IMR-90 (cell line): ENCODE measurements at regions not wholly inside any gene's neighbourhood (a gene's known extent, or its start where the extent isn't known, plus 50 kb on each side); places are given as distances from the start of the nearest gene placed in this dataset.
"Not testable (repeated sequence)": the region's sequence is repeated elsewhere in the genome, so short reads cannot be mapped to it uniquely, and the experiment has no call there.

ENCODE experiments used
- ATAC-seq: fragments of 200-7000 bp; cut with Tn5 transposase; 2 replicates; pipeline ENCODE4 v1.9.1; 2020; ENCODE audit warnings: low read depth, mild to moderate bottlenecking, moderate library complexity
- BruUV-seq: library from RNA; stranded (reverse); fragments of 400-500 nt; replicated peaks from 2 replicates; lab custom pipeline; 2021; lab: Mats Ljungman, UMichigan
- CTCF ChIA-PET: fragments of 300-600 bp; formaldehyde crosslinking; extraction: SDS; loops from one replicate; lab custom pipeline; 2021; ENCODE audit warnings: antibody characterized with exemption; lab: Yijun Ruan, JAX
- POLR2A ChIA-PET: fragments of 300-600 bp; sonication (Branson Sonifier 250); formaldehyde crosslinking; loops from one replicate; lab custom pipeline; 2022; ENCODE audit warnings: antibody characterized with exemption; ENCODE audit not compliant: unreplicated experiment; lab: Charles Lee
- DNase-seq: peaks from one replicate; pipeline ENCODE4 v3.0.0; 2013
- H2AFZ ChIP-seq: replicated peaks from 2 replicates; pipeline ENCODE3; 2013; ENCODE audit warnings: low read length, mild to moderate bottlenecking; ENCODE audit not compliant: poor library complexity
- H2AK5ac ChIP-seq: 2 replicates; pipeline ENCODE4 v1.6.1; 2013; ENCODE audit warnings: low read depth, low read length, inconsistent platforms
- H2AK9ac ChIP-seq: replicated peaks from 2 replicates; pipeline ENCODE3; 2013; ENCODE audit warnings: mild to moderate bottlenecking, low read depth, low read length, moderate library complexity; ENCODE audit not compliant: poor library complexity
- H2BK120ac ChIP-seq: 2 replicates; pipeline ENCODE4 v1.6.1; 2013; ENCODE audit warnings: low read depth, low read length, inconsistent platforms
- H2BK15ac ChIP-seq: 3 replicates; pipeline ENCODE4 v1.6.1; 2013; ENCODE audit warnings: low read depth, low read length, inconsistent platforms
- H2BK20ac ChIP-seq: 2 replicates; pipeline ENCODE4 v1.6.1; 2013; ENCODE audit warnings: low read depth, mild to moderate bottlenecking, inconsistent platforms, low read length, moderate library complexity
- H2BK5ac ChIP-seq: 2 replicates; pipeline ENCODE4 v1.6.1; 2013; ENCODE audit warnings: mild to moderate bottlenecking, low read depth, low read length, inconsistent platforms; ENCODE audit not compliant: poor library complexity, severe bottlenecking
- H3K14ac ChIP-seq: replicated peaks from 2 replicates; pipeline ENCODE4 v1.6.1; 2013; ENCODE audit warnings: low read depth, low read length, inconsistent platforms
- H3K18ac ChIP-seq: 2 replicates; pipeline ENCODE4 v1.6.1; 2013; ENCODE audit warnings: low read depth, low read length, control low read depth
- H3K23ac ChIP-seq: 2 replicates; pipeline ENCODE4 v1.6.1; 2013; ENCODE audit warnings: low read depth, low read length, inconsistent platforms
- H3K27ac ChIP-seq: 2 replicates; pipeline ENCODE4 v1.5.1; 2013; ENCODE audit warnings: mild to moderate bottlenecking, control low read depth, low read length; ENCODE audit not compliant: insufficient read depth
- H3K27me3 ChIP-seq: 2 replicates; pipeline ENCODE4 v1.6.1; 2013; ENCODE audit warnings: low read length; ENCODE audit not compliant: control insufficient read depth, insufficient read depth
- H3K36me3 ChIP-seq: 2 replicates; pipeline ENCODE4 v1.6.1; 2013; ENCODE audit warnings: low read length, mixed read lengths; ENCODE audit not compliant: control insufficient read depth, insufficient read depth
- H3K4ac ChIP-seq: 2 replicates; pipeline ENCODE4 v1.6.1; 2013; ENCODE audit warnings: low read depth, low read length, inconsistent platforms
- H3K4me1 ChIP-seq: 2 replicates; pipeline ENCODE4 v1.6.1; 2013; ENCODE audit warnings: low read length, mixed read lengths; ENCODE audit not compliant: control insufficient read depth, insufficient read depth
- H3K4me2 ChIP-seq: 2 replicates; pipeline ENCODE4 v1.6.1; 2013; ENCODE audit warnings: low read depth, mild to moderate bottlenecking, control low read depth, low read length, moderate library complexity
- H3K4me3 ChIP-seq: 2 replicates; pipeline ENCODE4 v1.5.1; 2013; ENCODE audit warnings: low read depth, mild to moderate bottlenecking, control low read depth, low read length, moderate library complexity; ENCODE audit not compliant: insufficient read depth
- H3K56ac ChIP-seq: 2 replicates; pipeline ENCODE4 v1.6.1; 2013; ENCODE audit warnings: low read length, inconsistent platforms; ENCODE audit not compliant: insufficient read depth; ENCODE audit errors: extremely low read depth
- H3K79me1 ChIP-seq, 2 experiments: 2 replicates each; pipeline ENCODE4 v1.6.1; 2013; ENCODE audit warnings: low read length in 2 of 2, inconsistent platforms in 1 of 2, low read depth in 1 of 2
- H3K9ac ChIP-seq: 2 replicates; pipeline ENCODE4 v1.6.1; 2013; ENCODE audit warnings: low read depth, low read length, control low read depth
- H3K9me1 ChIP-seq: 2 replicates; pipeline ENCODE4 v1.6.1; 2013; ENCODE audit warnings: low read length, inconsistent platforms; ENCODE audit not compliant: insufficient read depth
- H3K9me3 ChIP-seq: 2 replicates; pipeline ENCODE4 v1.6.1; 2013; ENCODE audit warnings: low read length; ENCODE audit not compliant: control insufficient read depth, insufficient read depth
- H4K20me1 ChIP-seq: 2 replicates; pipeline ENCODE4 v1.6.1; 2013; ENCODE audit warnings: low read length, inconsistent platforms; ENCODE audit not compliant: insufficient read depth
- H4K5ac ChIP-seq: 2 replicates; pipeline ENCODE4 v1.6.1; 2013; ENCODE audit warnings: mild to moderate bottlenecking, low read depth, low read length, control low read depth
- H4K8ac ChIP-seq, 2 experiments: 2 replicates each; pipeline ENCODE4 v1.6.1; 2013; ENCODE audit warnings: low read depth in 2 of 2, low read length in 2 of 2, control low read depth in 1 of 2, inconsistent platforms in 1 of 2
- H4K91ac ChIP-seq: 2 replicates; pipeline ENCODE4 v1.6.1; 2013; ENCODE audit warnings: low read depth, low read length, inconsistent platforms; ENCODE audit not compliant: insufficient read depth
- MAFK ChIP-seq: IDR thresholded peaks from 2 replicates; pipeline ENCODE4 v1.6.1; 2012; ENCODE audit warnings: low read depth, low read length, improper control_type of control experiment
- MAZ ChIP-seq: IDR thresholded peaks from 2 replicates; pipeline ENCODE4 v1.6.1; 2012; ENCODE audit warnings: low read depth, mild to moderate bottlenecking, low read length, improper control_type of control experiment, moderate library complexity, borderline replicate concordance
- RFX5 ChIP-seq: IDR thresholded peaks from 2 replicates; pipeline ENCODE4 v1.8.0; 2012; ENCODE audit warnings: low read depth, mild to moderate bottlenecking, low read length, moderate library complexity
- WGBS, 2 experiments: methylation state at CpG; one replicate each; pipeline versions ENCODE4 v1.1.5 to v1.1.7; 2013; ENCODE audit warnings: missing lambda C conversion rate in 2 of 2; ENCODE audit not compliant: insufficient read length in 1 of 2; ENCODE audit errors: extremely low coverage in 2 of 2; 5-methylcytosine and 5-hydroxymethylcytosine counted together
- dilution Hi-C: fragments of 300-500 bp; cut with HindIII; formaldehyde crosslinking; loops from one replicate; pipeline ENCODE4 v1.14.3; 2018; ENCODE audit warnings: low sequenced_read_pairs; ENCODE audit not compliant: unreplicated experiment
- in situ Hi-C: fragments of 300-500 bp; cut with MboI; formaldehyde crosslinking; loops from 3 replicates; pipeline ENCODE4 v1.14.3; 2019; ENCODE audit warnings: low sequenced_read_pairs, inconsistent platforms, mixed read lengths
- intact Hi-C: fragments of 100-400 bp; cut with micrococcal nuclease; formaldehyde crosslinking; loops from 2 replicates; pipeline ENCODE4 v1.10.0; 2022

DNA sequence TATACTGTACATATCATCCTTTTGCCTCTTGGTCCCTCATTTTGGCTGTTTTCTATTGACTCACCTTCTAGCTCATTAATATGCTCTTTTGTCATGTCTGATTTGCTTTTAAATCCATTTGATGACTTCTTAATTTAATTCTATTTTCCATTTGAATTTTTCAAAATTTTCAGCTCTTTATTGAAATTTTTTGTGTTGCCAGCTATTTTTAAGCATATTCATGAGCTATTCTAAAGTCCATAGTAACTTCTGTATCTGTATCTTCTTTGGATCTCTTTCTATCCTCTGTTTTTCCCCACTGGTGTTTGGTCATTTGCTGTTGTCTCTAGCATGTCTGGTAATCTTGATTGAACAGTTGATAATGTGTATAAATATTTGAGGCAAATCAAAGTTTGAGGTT, 227.8 kb downstream of the NDUFA10 start:
- Histone ChIP-seq H3K9ac (no peak overlapping the region), H3K79me1 (no peaks in the 10 kb centered on the region), H3K27me3 (no peaks in the 10 kb centered on the region), H4K20me1 (no peaks in the 10 kb centered on the region), H3K4me2 (no peak overlapping the region), H4K8ac (no peak overlapping the region), H3K18ac (no peak overlapping the region), H2BK120ac (no peak overlapping the region), H3K23ac (no peak overlapping the region), H2BK5ac (no peak overlapping the region), H3K14ac (no peak overlapping the region), H3K27ac (no peak overlapping the region), H3K9me3 (peaks cover 20% of the 10 kb centered on the region), H4K91ac (no peak overlapping the region), H2AFZ (no peak overlapping the region), H2AK5ac (no peak overlapping the region), H3K4me3 (no peak overlapping the region), H3K4ac (no peak overlapping the region), H3K56ac (no peak overlapping the region), H2BK15ac (no peak overlapping the region), H2AK9ac (no peak overlapping the region), H3K36me3 (no peaks in the 10 kb centered on the region), H3K9me1 (no peaks in the 10 kb centered on the region), H3K4me1 (no peaks in the 10 kb centered on the region), H4K5ac (no peak overlapping the region), H2BK20ac (no peak overlapping the region)
- dilution Hi-C loops = no loop called here
- in situ Hi-C loops = no loop called here
- no peak for TF ChIP-seq RFX5
- TF ChIP-seq MAZ = no peak
- TF ChIP-seq MAFK = peak; percentile 59
- CTCF ChIA-PET = no interaction called here
- DNase-seq (no peak), ATAC-seq (no peak)
- no TSS peak for BruUV-seq
- POLR2A ChIA-PET = no interaction called here
- intact Hi-C loops = no loop called here

DNA sequence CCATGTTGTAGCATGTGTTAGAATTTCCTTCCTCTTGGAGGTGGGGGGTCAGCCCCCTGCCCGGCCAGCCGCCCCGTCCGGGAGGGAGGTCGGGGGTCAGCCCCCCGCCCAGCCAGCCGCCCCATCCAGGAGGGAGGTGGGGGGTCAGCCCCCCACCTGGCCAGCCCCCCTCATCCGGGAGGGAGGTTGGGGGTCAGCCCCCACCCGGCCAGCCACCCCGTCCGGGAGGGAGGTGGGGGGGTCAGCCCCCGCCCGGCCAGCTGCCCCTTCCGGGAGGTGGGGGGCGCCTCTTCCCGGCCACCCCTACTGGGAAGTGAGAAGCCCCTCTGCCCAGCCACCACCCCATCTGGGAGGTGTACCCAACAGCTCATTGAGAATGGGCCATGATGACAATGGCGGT, 229.4 kb downstream of the NDUFA10 start:
- H3K4me1 ChIP-seq, H3K56ac ChIP-seq, POLR2A ChIA-PET, H3K14ac ChIP-seq, H2AK5ac ChIP-seq, intact Hi-C loops, BruUV-seq, H2BK15ac ChIP-seq, ATAC-seq, in situ Hi-C loops, H3K4ac ChIP-seq, CTCF ChIA-PET, dilution Hi-C loops, H3K9me1 ChIP-seq, H3K27me3 ChIP-seq, DNase-seq, H2BK20ac ChIP-seq, H2AK9ac ChIP-seq, H3K4me2 ChIP-seq, H2BK120ac ChIP-seq, H4K5ac ChIP-seq, H3K27ac ChIP-seq, H2AFZ ChIP-seq, H3K9ac ChIP-seq, H3K23ac ChIP-seq, H4K8ac ChIP-seq, H3K36me3 ChIP-seq, H3K79me1 ChIP-seq, H2BK5ac ChIP-seq, H4K20me1 ChIP-seq, H3K18ac ChIP-seq, H4K91ac ChIP-seq, H3K4me3 ChIP-seq: not testable (repeated sequence)
- peaks cover 10% of the 10 kb centered on the region for H3K9me3 ChIP-seq
- no CpG with 5 or more reads among the region's 17 CpGs for WGBS, 2 experiments
